ENCODE measurements at regions not wholly inside any gene's neighbourhood (a gene's known extent, or its start where the extent isn't known, plus 50 kb on each side); places are given as distances from the start of the nearest gene placed in this dataset.
"Not testable (repeated sequence)": the region's sequence is repeated elsewhere in the genome, so short reads cannot be mapped to it uniquely, and the experiment has no call there.

- Histone ChIP-seq H3K36me3 (ENCODE audit: control insufficient read depth in 2 of 2, insufficient read depth in 2 of 2, low read length in 1 of 2) (no peaks in the 10 kb centered on the region), H3K9me3 (ENCODE audit: control insufficient read depth in 2 of 2, insufficient read depth in 1 of 2, low read depth in 1 of 2, low read length in 1 of 2) (no peaks in the 10 kb centered on the region), H3K4me1 (ENCODE audit: control insufficient read depth in 2 of 2, insufficient read depth in 2 of 2, low read length in 1 of 2) (no peaks in the 10 kb centered on the region), H3K4me3 (ENCODE audit: low read depth in 1 of 2, low read length in 2 of 2) (no peak overlapping the region), H3K27me3 (ENCODE audit: control insufficient read depth in 1 of 2, insufficient read depth in 2 of 2, low read length in 2 of 2) (no peaks in the 10 kb centered on the region), H3K27ac (ENCODE audit: low read depth in 2 of 2, low read length in 1 of 2) (no peak overlapping the region)
- WGBS, 2 donors = 47 to 60% methylated on average over 1 of the region's 1 CpG
Measured at GRCh38 chr16:13621639-13622038, 298.3 kb upstream of the ERCC4 start.

DNA sequence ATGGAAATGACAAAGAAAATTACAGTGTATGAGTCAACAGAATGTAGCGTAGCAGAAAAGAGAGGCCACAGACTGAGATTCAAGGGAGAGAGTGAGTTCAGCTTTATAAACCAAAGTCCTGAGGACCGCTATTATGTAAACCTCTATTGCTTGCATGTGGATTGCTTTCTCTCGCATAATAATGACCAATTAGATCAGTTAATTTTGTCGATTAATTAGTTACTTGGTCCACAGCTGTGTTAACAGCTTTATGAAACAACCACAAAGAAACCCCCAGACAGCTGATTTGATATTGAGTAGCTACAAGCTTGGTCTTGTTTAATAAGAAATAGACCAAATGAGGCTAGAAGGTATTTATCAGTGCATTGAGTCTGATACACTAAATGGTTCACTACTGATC, 291.8 kb upstream of the ERCC4 start:
- H3K36me3 ChIP-seq (ENCODE audit: control insufficient read depth in 2 of 2, insufficient read depth in 2 of 2, low read length in 1 of 2) = no peaks in the 10 kb centered on the region
- no peaks in the 10 kb centered on the region for H3K9me3 ChIP-seq (ENCODE audit: control insufficient read depth in 2 of 2, insufficient read depth in 1 of 2, low read depth in 1 of 2, low read length in 1 of 2)
- WGBS, 2 donors = 76 to 93% methylated on average over 4 of the region's 4 CpGs
- no peak overlapping the region for H3K27ac ChIP-seq (ENCODE audit: low read depth in 2 of 2, low read length in 1 of 2)
- no peak overlapping the region for H3K4me3 ChIP-seq (ENCODE audit: low read depth in 1 of 2, low read length in 2 of 2)
- H3K27me3 ChIP-seq (ENCODE audit: control insufficient read depth in 1 of 2, insufficient read depth in 2 of 2, low read length in 2 of 2) = no peaks in the 10 kb centered on the region
- H3K4me1 ChIP-seq (ENCODE audit: control insufficient read depth in 2 of 2, insufficient read depth in 2 of 2, low read length in 1 of 2) = no peaks in the 10 kb centered on the region

- no peaks in the 10 kb centered on the region for H3K4me1 ChIP-seq (ENCODE audit: control insufficient read depth in 2 of 2, insufficient read depth in 2 of 2, low read length in 1 of 2)
- H3K36me3 ChIP-seq (ENCODE audit: control insufficient read depth in 2 of 2, insufficient read depth in 2 of 2, low read length in 1 of 2) = no peaks in the 10 kb centered on the region
- WGBS, 2 donors = 72 to 75% methylated on average over 2 of the region's 2 CpGs
- H3K9me3 ChIP-seq (ENCODE audit: control insufficient read depth in 2 of 2, insufficient read depth in 1 of 2, low read depth in 1 of 2, low read length in 1 of 2) = no peaks in the 10 kb centered on the region
- H3K27ac ChIP-seq (ENCODE audit: low read depth in 2 of 2, low read length in 1 of 2) = no peak overlapping the region
- H3K4me3 ChIP-seq (ENCODE audit: low read depth in 1 of 2, low read length in 2 of 2) = no peak overlapping the region
- H3K27me3 ChIP-seq (ENCODE audit: control insufficient read depth in 1 of 2, insufficient read depth in 2 of 2, low read length in 2 of 2) = no peaks in the 10 kb centered on the region
Measured at GRCh38 chr16:13629704-13630103, 290.2 kb upstream of the ERCC4 start.

DNA sequence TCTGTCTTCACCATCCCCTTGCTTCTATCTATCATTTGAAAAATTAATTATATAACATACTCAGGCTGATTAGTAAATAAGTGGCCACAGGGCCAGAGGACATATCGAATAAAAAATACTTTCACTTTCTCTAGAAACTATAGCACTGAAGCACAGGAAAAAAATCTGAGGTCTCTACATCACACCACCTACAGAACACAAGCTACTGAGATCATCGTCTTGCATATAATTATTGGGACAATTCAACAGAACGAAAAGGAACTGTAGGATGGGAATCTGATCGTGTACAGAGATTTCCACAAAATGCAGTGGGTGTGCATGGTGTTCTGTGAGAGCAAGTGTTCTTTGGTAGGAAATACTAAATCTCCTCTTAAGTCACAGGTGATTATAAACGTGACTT, 289.6 kb upstream of the ERCC4 start:
- Histone ChIP-seq H3K27me3 (ENCODE audit: control insufficient read depth in 1 of 2, insufficient read depth in 2 of 2, low read length in 2 of 2) (no peaks in the 10 kb centered on the region), H3K4me3 (ENCODE audit: low read depth in 1 of 2, low read length in 2 of 2) (no peak overlapping the region), H3K36me3 (ENCODE audit: control insufficient read depth in 2 of 2, insufficient read depth in 2 of 2, low read length in 1 of 2) (no peaks in the 10 kb centered on the region), H3K27ac (ENCODE audit: low read depth in 2 of 2, low read length in 1 of 2) (no peak overlapping the region), H3K9me3 (ENCODE audit: control insufficient read depth in 2 of 2, insufficient read depth in 1 of 2, low read depth in 1 of 2, low read length in 1 of 2) (no peaks in the 10 kb centered on the region), H3K4me1 (ENCODE audit: control insufficient read depth in 2 of 2, insufficient read depth in 2 of 2, low read length in 1 of 2) (no peaks in the 10 kb centered on the region)
- WGBS, 2 donors = 42 to 56% methylated on average over 5 of the region's 5 CpGs

GRCh38 chr16:13631213-13631767, 288.7 kb upstream of the ERCC4 start:
- no peak overlapping the region for H3K27ac ChIP-seq (ENCODE audit: low read depth in 2 of 2, low read length in 1 of 2)
- H3K4me1 ChIP-seq (ENCODE audit: control insufficient read depth in 2 of 2, insufficient read depth in 2 of 2, low read length in 1 of 2) = no peaks in the 10 kb centered on the region
- H3K27me3 ChIP-seq (ENCODE audit: control insufficient read depth in 1 of 2, insufficient read depth in 2 of 2, low read length in 2 of 2) = no peaks in the 10 kb centered on the region
- no peak overlapping the region for H3K4me3 ChIP-seq (ENCODE audit: low read depth in 1 of 2, low read length in 2 of 2)
- H3K9me3 ChIP-seq (ENCODE audit: control insufficient read depth in 2 of 2, insufficient read depth in 1 of 2, low read depth in 1 of 2, low read length in 1 of 2) = no peaks in the 10 kb centered on the region
- 64 to 71% methylated on average over 2 of the region's 2 CpGs for WGBS, 2 donors
- no peaks in the 10 kb centered on the region for H3K36me3 ChIP-seq (ENCODE audit: control insufficient read depth in 2 of 2, insufficient read depth in 2 of 2, low read length in 1 of 2)

- Histone ChIP-seq H3K27ac (ENCODE audit: low read depth in 2 of 2, low read length in 1 of 2) (no peak overlapping the region), H3K4me3 (ENCODE audit: low read depth in 1 of 2, low read length in 2 of 2) (no peak overlapping the region), H3K4me1 (ENCODE audit: control insufficient read depth in 2 of 2, insufficient read depth in 2 of 2, low read length in 1 of 2) (no peaks in the 10 kb centered on the region), H3K9me3 (ENCODE audit: control insufficient read depth in 2 of 2, insufficient read depth in 1 of 2, low read depth in 1 of 2, low read length in 1 of 2) (no peaks in the 10 kb centered on the region), H3K27me3 (ENCODE audit: control insufficient read depth in 1 of 2, insufficient read depth in 2 of 2, low read length in 2 of 2) (no peaks in the 10 kb centered on the region), H3K36me3 (ENCODE audit: control insufficient read depth in 2 of 2, insufficient read depth in 2 of 2, low read length in 1 of 2) (no peaks in the 10 kb centered on the region)
- 54 to 62% methylated on average over 4 of the region's 4 CpGs for WGBS, 2 donors
Measured at GRCh38 chr16:13631916-13632315, 288.0 kb upstream of the ERCC4 start.

GRCh38 chr16:13632504-13632903, 287.4 kb upstream of the ERCC4 start:
- WGBS, 2 donors = 74 to 79% methylated on average over 6 of the region's 6 CpGs
- not testable (repeated sequence) for H3K4me1 ChIP-seq (ENCODE audit: control insufficient read depth in 2 of 2, insufficient read depth in 2 of 2, low read length in 1 of 2); H3K27ac ChIP-seq (ENCODE audit: low read depth in 2 of 2, low read length in 1 of 2); H3K27me3 ChIP-seq (ENCODE audit: control insufficient read depth in 1 of 2, insufficient read depth in 2 of 2, low read length in 2 of 2); H3K36me3 ChIP-seq (ENCODE audit: control insufficient read depth in 2 of 2, insufficient read depth in 2 of 2, low read length in 1 of 2); H3K9me3 ChIP-seq (ENCODE audit: control insufficient read depth in 2 of 2, insufficient read depth in 1 of 2, low read depth in 1 of 2, low read length in 1 of 2); H3K4me3 ChIP-seq (ENCODE audit: low read depth in 1 of 2, low read length in 2 of 2)

DNA sequence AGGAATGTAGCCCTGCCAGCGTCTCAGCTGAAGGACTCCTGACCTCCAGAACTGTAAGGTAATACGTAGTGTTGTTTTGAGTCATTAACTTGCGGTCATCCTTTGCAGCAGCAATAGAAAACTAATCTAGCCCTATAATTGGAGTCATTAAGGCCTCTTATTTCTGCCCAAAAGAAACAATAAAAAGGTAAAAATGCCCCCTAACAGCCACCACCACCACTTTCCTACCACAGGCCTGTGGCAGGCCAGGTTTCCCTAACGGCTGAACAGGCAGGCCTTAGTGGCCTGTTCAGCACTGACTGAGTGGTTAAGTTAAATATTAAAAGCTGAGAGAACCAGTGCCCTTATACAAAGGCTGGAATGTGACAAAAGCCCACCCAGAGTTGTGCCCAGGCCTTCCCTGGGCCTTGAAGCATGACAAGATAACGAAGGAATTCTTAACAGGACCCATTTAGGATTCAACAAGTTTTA, 286.5 kb upstream of the ERCC4 start:
- H3K4me3 ChIP-seq (ENCODE audit: low read depth in 1 of 2, low read length in 2 of 2) = no peak overlapping the region
- H3K4me1 ChIP-seq (ENCODE audit: control insufficient read depth in 2 of 2, insufficient read depth in 2 of 2, low read length in 1 of 2) = no peaks in the 10 kb centered on the region
- H3K27me3 ChIP-seq (ENCODE audit: control insufficient read depth in 1 of 2, insufficient read depth in 2 of 2, low read length in 2 of 2) = no peaks in the 10 kb centered on the region
- 74 to 85% methylated on average over 5 of the region's 5 CpGs for WGBS, 2 donors
- H3K9me3 ChIP-seq (ENCODE audit: control insufficient read depth in 2 of 2, insufficient read depth in 1 of 2, low read depth in 1 of 2, low read length in 1 of 2) = no peaks in the 10 kb centered on the region
- no peak overlapping the region for H3K27ac ChIP-seq (ENCODE audit: low read depth in 2 of 2, low read length in 1 of 2)
- no peaks in the 10 kb centered on the region for H3K36me3 ChIP-seq (ENCODE audit: control insufficient read depth in 2 of 2, insufficient read depth in 2 of 2, low read length in 1 of 2)

DNA sequence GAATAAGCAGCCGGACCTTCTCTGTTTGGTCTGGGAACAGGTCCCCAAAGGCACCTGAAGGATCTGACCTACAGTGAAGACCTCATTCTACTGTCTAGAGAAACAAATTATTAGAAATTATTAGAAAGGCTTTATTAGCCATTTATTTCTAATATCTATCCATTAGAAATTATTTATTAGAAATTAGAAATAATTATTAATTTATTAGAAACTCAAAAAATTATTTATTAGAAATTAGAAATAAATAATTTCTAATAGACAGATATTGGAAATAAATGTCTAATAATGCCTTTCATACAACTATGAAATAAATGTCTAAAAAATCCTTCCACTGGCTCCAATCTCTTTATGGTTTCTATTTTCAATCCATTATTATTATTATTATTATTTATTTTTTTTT, 285.7 kb upstream of the ERCC4 start:
- Histone ChIP-seq H3K4me1 (ENCODE audit: control insufficient read depth in 2 of 2, insufficient read depth in 2 of 2, low read length in 1 of 2) (no peaks in the 10 kb centered on the region), H3K4me3 (ENCODE audit: low read depth in 1 of 2, low read length in 2 of 2) (no peak overlapping the region), H3K27ac (ENCODE audit: low read depth in 2 of 2, low read length in 1 of 2) (no peak overlapping the region), H3K9me3 (ENCODE audit: control insufficient read depth in 2 of 2, insufficient read depth in 1 of 2, low read depth in 1 of 2, low read length in 1 of 2) (no peaks in the 10 kb centered on the region), H3K27me3 (ENCODE audit: control insufficient read depth in 1 of 2, insufficient read depth in 2 of 2, low read length in 2 of 2) (no peaks in the 10 kb centered on the region), H3K36me3 (ENCODE audit: control insufficient read depth in 2 of 2, insufficient read depth in 2 of 2, low read length in 1 of 2) (no peaks in the 10 kb centered on the region)
- 88 to 98% methylated on average over 1 of the region's 1 CpG for WGBS, 2 donors

GRCh38 chr16:13634959-13635358, 285.0 kb upstream of the ERCC4 start:
- Histone ChIP-seq H3K27me3 (ENCODE audit: control insufficient read depth in 1 of 2, insufficient read depth in 2 of 2, low read length in 2 of 2) (no peaks in the 10 kb centered on the region), H3K9me3 (ENCODE audit: control insufficient read depth in 2 of 2, insufficient read depth in 1 of 2, low read depth in 1 of 2, low read length in 1 of 2) (no peaks in the 10 kb centered on the region), H3K4me1 (ENCODE audit: control insufficient read depth in 2 of 2, insufficient read depth in 2 of 2, low read length in 1 of 2) (no peaks in the 10 kb centered on the region), H3K36me3 (ENCODE audit: control insufficient read depth in 2 of 2, insufficient read depth in 2 of 2, low read length in 1 of 2) (no peaks in the 10 kb centered on the region), H3K4me3 (ENCODE audit: low read depth in 1 of 2, low read length in 2 of 2) (no peak overlapping the region), H3K27ac (ENCODE audit: low read depth in 2 of 2, low read length in 1 of 2) (no peak overlapping the region)
- 86 to 94% methylated on average over 6 of the region's 6 CpGs for WGBS, 2 donors
